HL-60/S4 treated with phorbol 12-myristate 13-acetate at 8.2 ng/mL for 4 days and 3 days (cell line): ENCODE measurements at regions not wholly inside any gene's neighbourhood (a gene's known extent, or its start where the extent isn't known, plus 50 kb on each side); places are given as distances from the start of the nearest gene placed in this dataset.

Source experiments
- in situ Hi-C: fragments of 300-500 bp; cut with MboI; formaldehyde crosslinking; loops from 2 replicates; pipeline ENCODE4 v1.15.0; 2022; ENCODE audit warnings: low sequenced_read_pairs

DNA sequence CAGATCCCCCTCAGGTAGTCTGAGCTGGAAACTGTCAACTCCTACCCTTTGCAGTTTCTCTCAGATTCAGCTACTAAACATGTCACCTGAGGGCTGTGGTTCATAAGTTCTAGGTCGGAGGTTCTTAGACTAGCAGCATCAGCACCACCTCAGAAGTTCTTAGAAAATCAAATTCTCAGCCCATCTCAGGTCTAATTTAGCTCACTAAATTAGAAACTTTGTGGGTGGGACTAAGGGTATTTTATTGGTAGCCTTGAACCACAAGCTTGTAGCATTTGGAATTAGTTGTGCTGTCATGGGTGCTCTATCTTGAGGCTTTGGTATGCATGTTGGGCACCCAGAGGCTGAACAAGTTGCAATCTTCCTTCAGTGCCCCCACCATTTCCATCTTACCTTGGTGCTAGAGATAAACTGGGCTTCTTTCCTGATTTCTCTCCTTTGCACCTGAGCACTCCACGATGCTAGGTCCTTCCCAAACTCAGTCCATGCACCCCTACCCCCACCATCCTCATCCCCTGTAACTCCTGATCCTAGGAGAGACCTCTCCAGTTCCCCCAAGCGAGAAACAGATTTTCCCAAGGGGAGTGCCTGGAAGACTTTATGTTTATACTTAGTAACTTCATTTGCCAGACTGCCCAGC is 54.2 kb downstream of the S1PR1 start:
- in situ Hi-C loops: loop anchor here (25.0 kb wide), 1 partner anchor 379 kb away; no protein-coding TSS in a partner anchor

DNA sequence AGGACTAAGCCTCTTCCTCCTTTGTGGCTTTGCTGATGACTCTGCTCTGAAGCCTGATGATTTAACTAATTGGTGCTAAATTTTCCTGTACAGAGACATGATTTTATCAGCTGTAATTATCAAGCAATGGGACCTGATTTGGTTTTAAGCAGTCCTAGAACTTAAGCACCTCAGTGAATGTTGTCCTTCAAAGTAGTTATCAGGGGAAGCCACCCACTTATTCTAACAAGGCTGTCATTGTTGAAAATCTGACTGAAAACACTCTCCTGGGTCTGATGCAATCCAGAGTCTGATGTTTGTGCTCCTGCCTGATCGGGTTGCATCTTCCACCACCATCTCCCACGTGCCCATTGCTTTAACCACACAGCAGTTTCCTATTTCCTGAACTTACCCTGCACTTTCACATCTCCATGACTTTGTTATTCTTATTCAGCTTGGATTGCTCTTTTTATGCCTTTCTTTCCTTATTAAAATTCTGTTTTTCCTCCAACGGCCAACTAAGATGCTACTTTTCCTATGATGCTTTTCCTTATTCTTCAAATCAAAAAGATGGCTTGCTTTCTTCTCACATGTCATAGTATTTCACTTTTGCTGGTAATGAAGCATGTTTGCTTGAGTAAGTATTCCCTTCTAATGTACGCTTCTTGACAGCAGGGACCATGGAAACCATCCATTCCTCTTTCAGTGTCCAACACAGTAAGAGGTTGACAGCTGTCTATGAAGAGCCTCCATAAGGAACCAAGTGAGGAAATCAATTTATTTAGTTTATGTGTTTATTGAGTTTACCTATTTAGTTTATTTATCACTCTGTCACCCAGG is 55.0 kb downstream of the S1PR1 start:
- in situ Hi-C loops: loop anchor here (25.0 kb wide), 1 partner anchor 379 kb away; no protein-coding TSS in a partner anchor

DNA sequence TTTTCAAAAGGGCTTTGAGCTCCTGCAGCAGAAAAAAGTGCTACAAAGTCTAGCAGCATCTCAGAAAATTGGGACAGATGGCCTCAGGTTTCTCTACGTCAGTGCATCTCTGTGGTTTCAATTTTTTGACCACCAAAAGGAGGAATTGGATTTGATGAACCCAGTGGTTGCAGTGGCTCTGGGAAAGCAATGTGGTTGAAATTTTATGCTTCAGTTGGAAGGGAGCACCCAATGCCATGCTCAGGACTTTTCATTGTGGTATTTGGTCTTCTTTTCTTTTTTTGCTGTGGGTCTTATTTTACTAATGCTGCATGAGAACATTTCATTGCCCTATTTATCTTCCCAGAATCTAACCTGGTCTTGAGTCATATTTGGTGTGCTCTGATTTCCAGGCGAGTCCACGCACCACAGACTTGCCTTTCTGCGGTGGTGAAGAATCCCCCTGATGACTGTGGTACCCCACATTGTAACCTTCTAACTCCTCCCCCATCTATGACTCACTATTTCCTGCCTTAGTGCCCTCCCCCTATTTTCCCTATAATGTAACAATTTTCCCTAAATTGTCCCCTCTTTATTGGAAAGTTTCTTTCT is 56.7 kb downstream of the S1PR1 start:
- in situ Hi-C loops: loop anchor here (25.0 kb wide), 1 partner anchor 381 kb away; no protein-coding TSS in a partner anchor

DNA sequence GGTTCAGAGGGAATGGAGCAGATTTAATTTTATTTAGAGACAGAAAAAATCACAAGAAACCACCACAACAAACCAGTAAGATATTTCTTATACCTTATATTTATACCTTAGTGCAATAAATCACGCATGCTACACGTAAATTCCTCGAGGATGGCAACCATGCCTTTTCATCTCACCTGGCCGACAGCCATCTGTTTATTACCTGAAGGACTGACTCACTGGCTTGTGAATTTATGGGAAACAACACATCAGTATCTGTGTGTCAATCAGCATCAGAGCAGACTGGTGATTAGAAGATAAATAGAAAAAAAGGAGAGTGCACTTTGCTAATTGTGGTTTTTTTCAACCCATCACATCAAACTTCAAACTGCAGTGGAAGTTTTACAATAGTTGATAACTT is 58.4 kb downstream of the S1PR1 start:
- in situ Hi-C loops: loop anchor here (25.0 kb wide), 1 partner anchor 383 kb away; no protein-coding TSS in a partner anchor

DNA sequence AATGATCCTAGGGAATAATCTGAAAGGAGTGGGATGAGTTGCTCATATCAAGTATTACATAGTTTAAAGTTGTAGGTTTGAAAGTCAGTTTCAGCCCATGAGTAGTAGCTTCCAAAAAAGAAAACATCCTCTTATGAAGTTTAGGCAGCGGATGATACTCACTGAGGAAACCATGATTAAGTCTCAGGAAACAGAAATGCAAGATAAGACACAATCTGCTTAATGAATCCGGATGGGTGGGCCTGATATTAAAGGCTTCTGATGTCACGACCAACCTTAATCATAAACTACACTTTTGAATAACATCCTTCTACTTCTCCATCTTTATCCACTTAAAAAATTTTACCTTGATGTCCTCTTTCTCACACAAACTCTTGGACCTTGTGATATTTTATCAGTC is 61.8 kb downstream of the S1PR1 start:
- in situ Hi-C loops: loop anchor here (25.0 kb wide), 1 partner anchor 386 kb away; no protein-coding TSS in a partner anchor

DNA sequence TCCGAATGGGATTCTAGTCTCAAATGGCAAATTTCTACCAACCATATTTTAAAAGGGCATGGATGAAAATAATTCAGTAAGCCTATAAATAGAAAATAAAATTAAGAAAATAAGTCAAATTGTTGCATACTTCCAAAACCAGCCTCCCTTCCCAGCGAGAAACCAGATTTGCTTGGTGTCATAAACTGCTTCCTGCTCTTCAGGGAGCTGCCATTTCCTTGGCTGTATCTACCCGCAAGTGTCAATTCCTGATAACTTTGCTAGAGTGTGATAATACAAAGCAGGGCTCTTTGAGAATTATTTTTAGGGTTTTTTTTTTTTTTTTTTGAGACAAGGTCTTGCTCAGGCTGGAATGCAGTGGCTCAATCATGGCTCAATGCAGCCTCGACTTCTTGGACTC is 62.3 kb downstream of the S1PR1 start:
- in situ Hi-C loops: loop anchor here (25.0 kb wide), 1 partner anchor 387 kb away; no protein-coding TSS in a partner anchor

DNA sequence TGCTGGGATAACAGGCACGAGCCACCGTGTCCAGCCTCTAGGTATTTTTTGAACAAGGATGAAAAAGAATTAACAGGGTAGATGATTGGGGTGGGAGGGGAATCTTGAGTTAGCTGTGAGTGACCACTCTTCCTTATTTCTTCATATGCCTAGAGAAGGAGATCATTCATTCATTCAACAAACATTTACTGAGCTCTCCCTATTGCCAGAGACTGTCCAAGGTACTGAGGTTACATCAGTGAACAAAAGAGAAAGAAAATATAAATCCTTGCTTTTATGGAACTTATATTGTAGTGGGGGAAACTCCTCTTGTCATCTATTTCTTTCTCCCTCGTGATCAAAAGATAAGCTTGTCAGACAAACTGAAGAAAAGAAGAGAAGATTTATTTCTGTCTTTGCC is 62.9 kb downstream of the S1PR1 start:
- in situ Hi-C loops: loop anchor here (25.0 kb wide), 1 partner anchor 387 kb away; no protein-coding TSS in a partner anchor

DNA sequence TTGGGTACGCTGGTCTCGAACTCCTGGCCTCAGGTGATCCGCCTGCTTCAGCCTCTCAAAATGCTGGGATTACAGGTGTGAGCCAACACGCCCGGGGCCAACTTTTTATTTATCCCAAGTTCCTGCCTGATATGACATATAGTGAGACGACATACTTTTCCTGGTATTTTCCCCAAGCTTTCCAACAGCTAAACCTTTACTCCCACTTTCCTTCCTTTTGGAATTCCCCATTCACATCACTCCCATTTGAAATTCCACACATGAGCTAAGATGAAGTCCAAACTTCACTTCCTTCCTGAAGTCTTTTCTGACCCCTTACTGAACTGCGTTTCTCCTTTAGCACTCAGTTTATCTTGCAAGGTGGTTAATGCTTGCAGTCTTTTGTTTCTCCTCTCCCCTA is 64.1 kb downstream of the S1PR1 start:
- in situ Hi-C loops: no loop called here

DNA sequence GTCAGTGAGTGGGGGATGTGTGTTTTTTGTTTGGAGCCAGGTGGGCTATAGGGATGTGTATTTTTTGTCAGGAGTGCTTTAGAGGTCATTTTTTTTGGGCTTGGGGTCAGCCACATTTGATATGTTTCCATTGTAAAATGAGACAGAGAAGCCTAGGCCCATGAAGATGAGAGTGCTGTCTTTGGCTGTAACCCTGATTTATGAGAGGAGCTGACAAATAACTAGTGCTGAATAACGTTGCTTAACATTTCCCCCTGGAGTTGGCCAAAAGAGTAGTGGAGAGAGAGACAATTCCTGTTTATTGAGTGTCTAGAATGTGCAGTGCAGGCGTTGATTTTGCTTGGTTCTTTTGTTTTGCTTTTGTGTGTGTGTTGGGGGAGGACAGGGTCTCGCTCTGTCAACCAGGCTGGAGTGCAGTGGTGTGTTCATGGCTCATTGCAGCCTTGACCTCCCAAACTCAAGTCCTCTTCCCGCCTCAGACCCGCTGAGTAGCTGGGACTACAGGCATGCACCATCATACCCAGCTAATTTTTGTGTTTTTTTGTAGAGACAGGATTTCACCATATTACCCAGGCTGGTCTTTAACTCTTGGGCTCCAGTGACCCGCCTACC is 64.7 kb downstream of the S1PR1 start:
- in situ Hi-C loops: no loop called here

DNA sequence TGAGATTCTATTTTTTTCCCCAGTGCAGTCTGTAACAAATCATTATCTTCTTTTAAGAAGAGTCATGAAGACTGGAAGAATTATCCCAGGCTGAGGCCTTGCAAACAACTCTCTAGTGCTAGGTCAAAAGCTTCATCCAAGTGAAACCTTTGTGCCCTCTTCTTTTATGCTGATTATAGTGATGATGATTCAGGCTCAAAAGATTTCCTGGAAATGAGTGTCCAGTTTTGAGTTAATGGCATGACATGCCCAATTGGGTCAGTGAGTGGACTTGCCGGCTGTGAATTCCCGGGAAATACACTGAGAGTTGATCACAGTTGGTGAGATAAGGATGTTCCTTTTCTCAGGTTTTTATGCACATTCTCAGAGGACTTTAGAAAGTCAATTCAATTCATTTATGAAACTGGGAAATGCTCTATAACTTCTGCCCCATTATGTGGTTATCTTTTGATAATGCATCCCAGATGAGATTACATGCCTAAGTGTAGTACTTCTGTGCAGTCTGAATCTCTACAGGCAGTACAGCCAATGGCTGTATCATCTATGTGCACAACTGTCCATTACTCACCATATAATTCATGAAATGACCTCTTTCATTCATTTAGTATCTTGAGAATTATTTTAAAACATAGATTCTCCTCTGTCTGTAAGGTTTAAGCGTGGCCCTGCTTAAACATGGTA is 66.2 kb downstream of the S1PR1 start:
- in situ Hi-C loops: no loop called here

DNA sequence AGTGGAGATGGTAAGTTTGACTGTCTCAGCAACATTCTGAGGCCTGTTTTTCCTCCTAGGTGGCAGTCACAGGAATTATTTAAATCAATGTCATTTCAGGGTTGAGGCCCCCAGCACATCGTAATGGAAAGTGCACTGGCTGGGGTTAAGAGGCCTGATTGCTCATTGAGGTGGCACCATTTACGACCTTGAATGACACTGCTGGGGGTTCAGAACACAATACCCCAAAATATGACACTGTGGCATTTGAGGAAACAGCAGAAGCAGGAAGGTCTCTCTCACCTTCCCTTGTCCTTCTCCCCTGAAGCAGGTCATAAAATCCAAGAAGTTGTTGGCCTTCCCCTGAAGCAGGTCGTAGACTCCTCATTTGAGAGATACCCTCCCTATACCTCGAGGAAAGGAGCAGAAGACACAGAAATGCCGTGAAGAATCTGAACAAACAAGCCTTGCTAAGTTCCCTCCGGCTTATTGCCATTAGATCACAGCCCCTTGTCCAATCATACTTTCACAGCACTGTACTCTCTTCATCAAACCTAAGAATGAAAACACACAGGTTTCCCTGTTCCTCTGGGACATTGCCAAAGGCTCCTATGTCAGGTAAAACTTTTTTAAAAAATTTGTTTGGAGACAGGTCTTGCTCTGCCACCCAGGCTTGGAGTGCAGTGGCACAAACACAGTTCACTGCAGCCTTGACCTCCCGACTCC is 71.3 kb downstream of the S1PR1 start:
- in situ Hi-C loops: no loop called here

DNA sequence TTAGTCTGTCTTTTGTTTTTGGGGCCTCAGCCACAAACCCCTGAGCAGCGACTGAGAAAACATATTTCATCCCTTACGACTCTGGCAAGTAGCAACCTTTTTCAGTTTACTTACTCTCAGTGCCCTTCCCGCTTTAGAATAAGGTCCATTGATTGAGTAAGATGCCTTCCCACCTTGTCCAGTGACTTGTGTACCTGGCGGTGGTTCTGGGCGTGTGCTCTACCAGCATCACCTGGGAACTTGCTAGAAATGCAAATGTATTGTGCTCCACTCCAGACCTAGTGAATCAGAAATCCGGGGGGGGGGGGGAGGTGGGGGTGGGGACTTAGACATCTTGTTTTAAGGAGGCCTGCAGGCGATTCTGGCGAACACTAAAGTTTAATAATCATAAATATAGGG is 72.1 kb downstream of the S1PR1 start:
- in situ Hi-C loops: no loop called here

DNA sequence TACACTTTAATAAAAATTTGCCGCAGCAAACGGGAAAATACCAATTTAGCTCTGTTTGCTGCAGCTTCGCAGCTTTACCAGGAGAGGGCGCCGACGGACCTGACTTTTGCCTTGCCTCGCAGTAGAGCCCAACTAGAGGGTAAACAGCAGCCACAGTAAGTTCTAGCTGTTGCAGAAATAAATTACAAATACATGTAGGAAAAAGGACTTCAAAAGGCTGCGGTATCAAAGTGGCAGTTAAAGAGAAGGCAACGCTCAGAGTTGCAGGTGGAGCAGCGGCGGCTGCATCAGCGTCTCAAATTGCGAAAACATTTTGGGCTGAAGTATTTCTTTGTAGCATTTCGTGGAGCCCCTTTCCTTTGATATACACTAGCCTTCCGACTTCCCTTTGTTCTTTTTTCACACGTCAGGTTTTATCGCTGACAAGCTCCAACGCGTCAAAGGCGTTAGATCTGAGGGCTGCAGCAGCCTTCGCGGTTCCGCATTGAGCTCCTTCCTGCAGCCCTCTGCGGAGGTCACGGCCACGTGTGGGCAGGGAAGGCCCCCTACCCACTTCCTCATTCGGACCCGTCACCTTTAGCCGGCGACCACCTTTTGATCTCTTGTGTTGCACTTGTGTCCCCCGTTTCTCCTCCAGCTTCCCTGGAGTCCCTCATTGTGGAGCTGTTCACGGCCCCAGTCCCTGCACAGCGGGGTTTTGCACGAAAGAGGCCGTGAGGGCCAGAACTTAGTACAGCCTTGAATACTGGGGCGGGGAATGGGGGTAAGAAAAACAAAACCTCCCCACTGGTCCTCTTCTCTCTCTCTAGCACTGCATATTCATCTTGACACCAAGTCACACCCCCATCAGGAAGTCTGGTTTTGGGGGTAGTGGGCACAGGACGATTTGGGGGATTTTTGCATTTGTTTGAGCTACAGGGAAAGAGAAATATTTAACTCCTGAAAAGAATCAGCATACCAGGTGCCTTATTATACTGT is 72.8 kb downstream of the S1PR1 start:
- in situ Hi-C loops: no loop called here

DNA sequence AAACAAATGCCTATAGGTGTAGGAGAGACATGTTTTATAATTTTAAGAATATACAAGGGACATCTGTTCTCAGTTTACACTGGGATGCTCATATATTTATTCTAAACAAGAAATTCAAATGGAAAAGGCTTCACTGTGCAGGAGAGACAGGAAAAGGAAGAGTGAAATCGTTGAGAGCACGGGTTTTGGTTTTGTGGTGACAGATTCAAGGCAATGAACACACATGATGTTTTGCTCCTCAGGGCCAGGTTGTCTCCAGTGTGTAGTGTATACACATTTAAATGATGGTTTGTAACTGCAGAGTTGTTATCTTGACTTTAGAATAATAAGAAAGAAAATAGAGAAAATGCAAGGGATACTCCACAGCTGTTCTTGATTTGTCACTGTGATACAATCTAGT is 73.7 kb downstream of the S1PR1 start:
- in situ Hi-C loops: no loop called here

DNA sequence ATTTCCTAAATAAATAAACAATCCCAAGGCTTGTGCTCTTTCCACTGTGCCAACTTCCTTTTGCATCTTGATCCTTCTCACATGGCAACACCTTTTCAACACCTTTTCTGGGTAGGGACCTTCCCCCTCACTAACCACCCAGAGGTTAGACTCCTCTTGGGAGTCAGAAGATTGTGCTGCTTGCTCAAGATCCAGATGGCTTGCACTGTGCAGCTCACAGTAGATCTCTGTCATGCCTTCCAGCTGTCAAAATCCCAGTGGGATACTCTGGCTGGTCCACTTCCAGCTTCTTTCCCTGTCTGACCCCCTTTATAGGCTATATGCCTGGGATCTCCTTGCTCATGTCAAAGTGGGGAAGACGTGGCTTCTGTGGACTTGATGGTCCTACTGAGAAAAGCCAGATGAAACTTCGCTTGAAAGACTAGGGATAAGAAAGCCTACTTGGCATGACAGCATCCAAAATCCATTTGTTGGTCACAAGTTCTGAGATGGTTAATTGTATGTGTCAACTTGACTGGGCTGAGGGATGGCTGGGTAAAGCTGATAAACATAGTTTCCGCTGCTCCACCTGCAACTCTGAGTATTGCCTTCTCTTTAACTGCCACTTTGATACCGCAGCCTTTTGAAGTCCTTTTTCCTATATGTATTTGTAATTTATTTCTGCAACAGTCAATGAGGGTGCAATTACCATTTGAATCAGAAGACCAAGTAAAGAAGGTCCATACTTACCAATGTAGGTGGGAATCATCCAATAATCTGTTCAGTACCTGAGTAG is 74.5 kb downstream of the S1PR1 start:
- in situ Hi-C loops: no loop called here

DNA sequence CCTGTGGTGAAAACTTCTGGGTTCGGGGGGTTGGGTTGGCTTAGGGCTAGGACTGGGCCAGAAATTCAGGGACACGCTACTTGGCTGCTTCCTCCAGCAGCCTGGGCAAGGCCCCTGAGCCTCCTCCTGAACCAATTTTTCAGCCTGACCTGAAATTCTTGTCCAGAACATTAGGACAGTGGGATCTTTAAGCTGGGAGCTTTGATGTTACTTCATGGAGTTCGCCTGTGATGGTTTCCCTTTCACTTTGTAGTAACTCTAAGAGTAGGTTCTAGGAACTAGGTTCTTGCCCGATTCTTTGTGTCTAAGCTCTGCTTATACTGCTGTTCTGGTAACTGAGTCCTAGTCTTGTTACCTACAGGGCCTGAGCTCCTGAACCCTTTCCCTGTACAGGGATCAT is 75.3 kb downstream of the S1PR1 start:
- in situ Hi-C loops: no loop called here

DNA sequence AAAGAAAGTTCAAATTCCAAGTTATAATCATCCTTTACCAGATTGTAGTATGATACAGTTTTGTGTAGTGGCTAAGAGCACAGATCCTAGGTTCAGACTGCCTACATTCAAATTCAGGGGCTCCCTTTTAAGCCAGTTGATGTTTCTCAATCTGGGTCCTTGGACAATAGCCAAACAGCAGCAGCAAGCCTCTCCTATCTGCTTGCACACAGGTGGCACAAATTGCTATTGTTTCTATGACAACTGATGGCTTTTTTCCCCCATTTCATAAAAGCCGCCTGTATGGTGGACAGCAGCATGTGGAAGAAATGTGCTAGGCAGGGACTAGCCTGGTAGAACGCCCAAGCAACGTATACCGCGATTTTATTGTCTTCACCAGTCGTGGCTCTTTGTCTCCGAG is 76.5 kb downstream of the S1PR1 start:
- in situ Hi-C loops: no loop called here

DNA sequence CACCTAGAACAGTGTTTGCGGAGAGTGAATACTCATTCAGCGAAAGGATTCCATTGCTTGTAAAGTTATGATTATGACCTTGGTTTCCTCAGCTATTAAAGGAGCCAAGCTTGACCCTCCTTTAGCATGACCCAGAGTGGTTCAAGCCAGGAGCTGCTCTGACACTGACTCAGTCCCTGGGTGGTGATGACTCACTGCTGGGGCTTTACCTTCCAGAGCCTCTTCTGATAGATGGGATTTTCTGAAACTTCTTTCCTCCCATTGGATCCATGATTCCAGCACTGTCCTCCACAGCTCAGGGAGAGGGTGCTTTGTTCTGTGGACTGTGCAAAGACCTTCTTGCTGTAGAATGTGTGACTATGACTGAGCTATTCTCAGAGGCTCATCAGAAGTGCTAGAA is 77.4 kb downstream of the S1PR1 start:
- in situ Hi-C loops: no loop called here
